Thoracic aorta (tissue), 2 donors: ENCODE measurements at regions not wholly inside any gene's neighbourhood (a gene's known extent, or its start where the extent isn't known, plus 50 kb on each side); places are given as distances from the start of the nearest gene placed in this dataset.
"Not testable (repeated sequence)": the region's sequence is repeated elsewhere in the genome, so short reads cannot be mapped to it uniquely, and the experiment has no call there.

Source experiments
- ATAC-seq: fragments of 150-250 bp; one replicate; pipeline ENCODE4 v1.8.0; 2017; ENCODE audit warnings: low read depth; ENCODE audit not compliant: insufficient number of reproducible peaks, low FRiP score
- DNase-seq: peaks from one replicate; pipeline ENCODE4 v3.0.0-alpha.2; 2020; ENCODE audit warnings: low spot score
- H3K27ac ChIP-seq, 2 donors: fragments of 200-600 bp; sonication (generic); 1 replicate in 1 of 2; 2 replicates in 1 of 2; pipeline ENCODE4 v1.5.1; 2016; ENCODE audit warnings: mild to moderate bottlenecking in 2 of 2, moderate library complexity in 2 of 2
- H3K27me3 ChIP-seq: fragments of 200-600 bp; sonication (generic); replicated peaks from 2 replicates; pipeline ENCODE4 v1.6.0; 2016; ENCODE audit warnings: mild to moderate bottlenecking; ENCODE audit not compliant: insufficient read depth
- H3K36me3 ChIP-seq: fragments of 200-600 bp; sonication (generic); one replicate; pipeline ENCODE4 v1.5.1; 2016
- H3K4me1 ChIP-seq, 2 donors: fragments of 200-600 bp; sonication (generic); 1 replicate in 1 of 2; 2 replicates in 1 of 2; pipeline versions ENCODE4 v1.5.1 to v1.6.0; 2016; ENCODE audit warnings: low read depth in 2 of 2, mild to moderate bottlenecking in 1 of 2; ENCODE audit not compliant: control insufficient read depth in 1 of 2
- H3K4me3 ChIP-seq: fragments of 200-600 bp; sonication (generic); 2 replicates; pipeline ENCODE4 v1.5.1; 2016; ENCODE audit warnings: mild to moderate bottlenecking
- H3K9me3 ChIP-seq: fragments of 200-600 bp; sonication (generic); 2 replicates; pipeline ENCODE4 v1.5.1; 2016
- TF ChIP-seq, protein P1 (sequence below): fragments of 200-600 bp; sonication (generic); IDR thresholded peaks from one replicate; pipeline ENCODE4 v1.5.1; 2019; ENCODE audit warnings: antibody characterized with exemption

DNA sequence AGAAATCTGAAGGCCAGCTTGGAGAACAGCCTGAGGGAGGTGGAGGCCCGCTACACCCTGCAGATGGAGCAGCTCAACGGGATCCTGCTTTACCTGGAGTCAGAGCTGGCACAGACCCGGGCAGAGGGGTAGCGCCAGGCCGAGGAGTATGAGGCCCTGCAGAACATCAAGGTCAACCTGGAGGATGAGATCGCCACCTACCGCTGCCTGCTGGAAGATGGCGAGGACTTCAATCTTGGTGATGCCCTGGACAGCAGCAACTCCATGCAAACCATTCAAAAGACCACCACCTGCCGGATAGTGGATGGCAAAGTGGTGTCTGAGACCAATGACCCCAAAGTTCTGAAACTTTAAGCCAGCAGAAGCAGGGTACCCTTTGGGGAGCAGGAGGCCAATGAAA lies 318.4 kb downstream of the ZFHX3 start:
- H3K4me3 ChIP-seq, H3K4me1 ChIP-seq, H3K9me3 ChIP-seq, ATAC-seq, H3K36me3 ChIP-seq, H3K27me3 ChIP-seq, H3K27ac ChIP-seq, DNase-seq: not testable (repeated sequence)

DNA sequence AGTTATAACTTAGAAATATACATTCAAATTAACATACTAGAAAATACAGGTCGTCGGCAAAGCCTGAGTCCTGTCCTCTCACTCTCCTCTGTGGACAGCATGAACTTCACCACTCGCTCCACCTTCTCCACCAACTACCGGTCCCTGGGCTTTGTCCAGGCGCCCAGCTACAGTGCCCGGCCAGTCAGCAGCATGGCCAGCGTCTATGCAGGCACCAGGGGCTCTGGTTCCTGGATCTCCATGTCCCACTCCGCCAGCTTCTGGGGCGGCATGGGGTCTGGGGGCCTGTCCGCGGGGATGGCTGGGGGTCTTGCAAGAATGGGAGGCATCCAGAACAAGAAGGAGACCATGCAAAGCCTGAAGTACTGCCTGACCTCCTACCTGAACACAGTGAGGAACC lies 319.4 kb downstream of the ZFHX3 start:
- H3K4me1 ChIP-seq, result no peaks in the 10 kb centered on the region
- DNase-seq (no peak), ATAC-seq (no peak)
- H3K4me3 ChIP-seq, result no peak overlapping the region
- no peaks in the 10 kb centered on the region for H3K36me3 ChIP-seq
- no peak overlapping the region for H3K27ac ChIP-seq
- H3K27me3 ChIP-seq, result no peaks in the 10 kb centered on the region
- no peaks in the 10 kb centered on the region for H3K9me3 ChIP-seq
- TF ChIP-seq, protein P1, sequence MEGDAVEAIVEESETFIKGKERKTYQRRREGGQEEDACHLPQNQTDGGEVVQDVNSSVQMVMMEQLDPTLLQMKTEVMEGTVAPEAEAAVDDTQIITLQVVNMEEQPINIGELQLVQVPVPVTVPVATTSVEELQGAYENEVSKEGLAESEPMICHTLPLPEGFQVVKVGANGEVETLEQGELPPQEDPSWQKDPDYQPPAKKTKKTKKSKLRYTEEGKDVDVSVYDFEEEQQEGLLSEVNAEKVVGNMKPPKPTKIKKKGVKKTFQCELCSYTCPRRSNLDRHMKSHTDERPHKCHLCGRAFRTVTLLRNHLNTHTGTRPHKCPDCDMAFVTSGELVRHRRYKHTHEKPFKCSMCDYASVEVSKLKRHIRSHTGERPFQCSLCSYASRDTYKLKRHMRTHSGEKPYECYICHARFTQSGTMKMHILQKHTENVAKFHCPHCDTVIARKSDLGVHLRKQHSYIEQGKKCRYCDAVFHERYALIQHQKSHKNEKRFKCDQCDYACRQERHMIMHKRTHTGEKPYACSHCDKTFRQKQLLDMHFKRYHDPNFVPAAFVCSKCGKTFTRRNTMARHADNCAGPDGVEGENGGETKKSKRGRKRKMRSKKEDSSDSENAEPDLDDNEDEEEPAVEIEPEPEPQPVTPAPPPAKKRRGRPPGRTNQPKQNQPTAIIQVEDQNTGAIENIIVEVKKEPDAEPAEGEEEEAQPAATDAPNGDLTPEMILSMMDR, result no peak

DNA sequence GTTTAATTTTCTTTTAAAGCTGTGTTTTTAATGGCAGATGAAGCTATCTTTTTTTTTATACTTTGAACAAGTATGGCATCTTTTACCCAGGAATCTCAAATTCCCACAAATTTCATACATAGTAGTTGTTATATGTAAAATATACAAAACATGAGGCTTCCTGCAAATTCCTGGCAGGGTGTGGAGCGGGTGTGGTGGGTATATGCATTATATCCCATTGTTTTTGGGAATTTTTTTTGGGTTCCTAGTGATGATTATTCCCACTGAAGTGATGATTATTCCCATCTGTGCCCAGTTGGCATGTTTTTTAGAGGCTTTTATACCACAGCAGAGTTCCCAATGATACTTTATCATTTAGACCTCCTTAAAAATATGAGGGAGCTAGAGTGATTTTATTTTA lies 320.4 kb downstream of the ZFHX3 start:
- no peak overlapping the region for H3K27ac ChIP-seq
- H3K36me3 ChIP-seq, result no peaks in the 10 kb centered on the region
- no peak for DNase-seq
- H3K27me3 ChIP-seq, result no peaks in the 10 kb centered on the region
- TF ChIP-seq, protein P1, result no peak
- H3K4me3 ChIP-seq, result no peak overlapping the region
- no peaks in the 10 kb centered on the region for H3K9me3 ChIP-seq
- H3K4me1 ChIP-seq, result no peaks in the 10 kb centered on the region
- ATAC-seq, result no peak

DNA sequence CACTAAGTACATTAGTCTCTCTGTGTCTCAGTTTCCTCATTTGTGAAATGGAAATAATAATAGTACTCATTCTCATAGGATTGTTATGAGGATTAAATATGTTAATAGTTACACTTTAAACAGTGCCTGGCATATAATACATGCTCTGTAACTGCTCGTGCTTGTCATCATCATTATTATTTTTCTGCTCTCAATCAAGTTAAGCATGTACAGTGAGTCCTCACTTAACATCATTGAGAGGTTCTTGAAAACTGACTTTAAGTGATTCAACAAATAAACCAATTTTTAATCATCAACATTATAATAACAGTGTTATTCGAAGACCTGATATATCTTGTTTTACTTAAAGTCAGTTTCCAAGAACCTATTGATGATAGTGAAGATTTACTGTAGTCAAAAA lies 322.3 kb downstream of the ZFHX3 start:
- Histone ChIP-seq H3K36me3 (no peaks in the 10 kb centered on the region), H3K4me1 (no peaks in the 10 kb centered on the region), H3K27me3 (no peaks in the 10 kb centered on the region), H3K9me3 (no peaks in the 10 kb centered on the region), H3K4me3 (no peak overlapping the region), H3K27ac (no peak overlapping the region)
- TF ChIP-seq, protein P1, result no peak
- ATAC-seq (no peak), DNase-seq (no peak)

DNA sequence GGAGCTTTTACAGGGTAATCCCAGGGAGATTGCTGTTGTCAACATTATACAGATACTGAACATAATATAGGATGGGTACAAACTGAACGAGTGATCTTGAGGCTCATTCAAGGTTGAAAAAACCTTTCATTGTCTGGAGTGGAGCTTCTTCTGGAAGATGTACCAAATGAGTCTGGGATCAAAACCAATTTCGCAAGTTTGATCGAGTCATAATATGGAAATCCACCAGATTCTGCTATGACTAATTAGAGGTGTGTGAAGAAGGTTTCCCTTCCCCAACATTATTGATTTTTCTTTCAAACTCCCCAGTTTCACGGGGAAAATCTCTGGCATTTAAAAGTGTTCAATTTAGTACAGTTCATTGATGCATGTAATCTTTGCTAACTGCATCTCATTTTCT lies 324.1 kb downstream of the ZFHX3 start:
- no peaks in the 10 kb centered on the region for H3K36me3 ChIP-seq
- no peak overlapping the region for H3K27ac ChIP-seq
- no peak overlapping the region for H3K4me3 ChIP-seq
- DNase-seq (no peak), ATAC-seq (no peak)
- H3K27me3 ChIP-seq, result no peaks in the 10 kb centered on the region
- no peaks in the 10 kb centered on the region for H3K9me3 ChIP-seq
- H3K4me1 ChIP-seq, result no peaks in the 10 kb centered on the region
- TF ChIP-seq, protein P1, result no peak

DNA sequence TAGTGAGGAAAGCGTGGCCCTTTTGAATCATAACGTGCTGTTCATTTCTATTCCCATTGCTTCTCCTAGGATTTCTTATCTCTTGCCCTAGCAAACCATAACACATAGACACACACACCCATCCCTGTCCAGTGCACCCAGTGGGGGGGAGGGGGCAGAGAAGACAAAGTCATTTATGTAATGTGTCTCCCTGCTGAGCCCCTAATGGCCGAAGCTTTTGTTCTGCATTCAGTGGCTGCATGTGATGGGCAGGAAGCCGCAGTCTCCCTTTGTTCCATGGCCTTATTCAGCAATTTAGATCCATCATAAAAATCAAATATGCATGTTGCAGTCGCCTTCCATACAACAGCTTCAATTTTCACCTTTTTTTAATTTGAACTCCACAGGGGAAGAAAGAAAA lies 325.4 kb downstream of the ZFHX3 start:
- H3K36me3 ChIP-seq, result no peaks in the 10 kb centered on the region
- H3K27ac ChIP-seq, result no peak overlapping the region
- ATAC-seq (no peak), DNase-seq (no peak)
- TF ChIP-seq, protein P1, result no peak
- H3K9me3 ChIP-seq, result no peaks in the 10 kb centered on the region
- H3K27me3 ChIP-seq, result no peaks in the 10 kb centered on the region
- no peak overlapping the region for H3K4me3 ChIP-seq
- no peaks in the 10 kb centered on the region for H3K4me1 ChIP-seq
